GM03348 (cell line): ENCODE measurements at regions not wholly inside any gene's neighbourhood (a gene's known extent, or its start where the extent isn't known, plus 50 kb on each side); places are given as distances from the start of the nearest gene placed in this dataset.
"Not testable (repeated sequence)": the region's sequence is repeated elsewhere in the genome, so short reads cannot be mapped to it uniquely, and the experiment has no call there.

Experiments
- DNase-seq: peaks from one replicate; pipeline ENCODE4 v3.0.0; 2012; ENCODE audit warnings: low spot score

DNA sequence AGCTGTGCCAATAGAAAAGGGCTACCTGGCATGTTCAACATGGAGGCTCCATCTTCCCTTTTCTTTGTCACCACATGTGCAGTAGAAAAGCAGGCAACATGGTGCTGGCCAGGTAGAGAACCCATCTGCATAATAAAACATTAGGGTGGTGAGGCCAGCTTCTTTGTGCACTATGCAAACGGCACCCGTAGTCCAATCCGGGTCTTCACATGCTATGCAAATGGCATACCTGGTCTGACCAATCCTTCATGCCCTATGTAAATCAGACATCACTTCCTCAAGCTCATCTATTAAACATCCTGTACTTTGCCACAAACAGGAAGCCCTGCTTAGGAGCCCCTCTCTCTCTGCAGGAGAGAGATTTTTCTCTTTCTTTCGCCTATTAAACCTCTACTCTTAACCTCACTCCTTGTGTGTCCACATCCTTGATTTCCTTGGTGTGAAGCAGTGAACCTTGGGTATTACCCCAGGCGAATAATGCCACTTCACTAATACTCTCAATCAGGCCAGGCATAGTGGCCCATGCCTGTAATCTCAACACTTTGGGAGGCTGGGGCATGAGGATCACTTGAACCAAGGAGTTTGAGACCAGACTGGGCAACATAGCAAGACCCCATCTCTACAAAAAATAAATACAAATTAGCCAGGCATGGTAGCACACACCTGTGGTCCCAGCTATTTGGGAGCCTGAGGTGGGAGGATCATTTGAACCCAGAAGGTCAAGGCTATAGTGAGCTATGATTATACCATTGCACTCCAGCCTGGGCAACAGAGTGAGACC lies 111.3 kb upstream of the MRI1 start:
- no peak for DNase-seq

DNA sequence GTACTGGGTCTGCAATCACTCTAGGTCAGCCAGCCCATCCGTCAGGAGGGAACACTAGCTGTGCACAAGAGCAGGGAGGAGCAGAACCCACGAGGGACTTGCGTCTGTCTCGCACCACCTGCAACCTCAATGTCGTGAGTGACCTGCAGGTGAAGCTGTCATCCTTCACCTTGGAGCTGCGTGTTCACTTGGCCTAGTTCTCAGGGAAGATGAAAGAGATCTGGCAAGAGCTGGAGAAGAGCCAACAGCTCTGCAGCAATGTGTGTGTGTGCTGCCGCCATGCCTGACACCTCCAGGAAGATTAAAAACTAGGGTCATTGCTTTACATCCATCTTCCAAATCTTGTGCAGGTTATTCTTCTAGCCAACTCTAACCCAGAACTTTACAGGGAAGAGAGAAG lies 117.6 kb upstream of the MRI1 start:
- no peak for DNase-seq

DNA sequence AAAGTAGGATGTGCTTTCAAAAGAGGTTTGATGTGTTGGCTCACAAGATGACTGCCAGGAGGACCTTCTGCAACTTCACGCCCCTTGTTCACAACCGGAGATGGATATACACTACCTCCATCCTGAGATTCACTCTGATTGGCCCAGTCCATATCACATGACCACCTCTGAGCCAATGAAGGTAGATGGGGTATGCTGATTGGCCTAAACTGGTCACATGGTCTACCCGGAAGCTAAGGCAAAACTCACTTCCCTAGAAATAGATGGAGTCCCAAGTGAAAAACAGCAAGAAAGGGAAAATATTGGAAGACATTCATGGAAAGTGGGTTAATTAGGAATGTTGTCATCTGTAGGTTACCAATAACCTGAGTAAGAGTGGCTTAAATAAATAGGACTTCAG lies 119.7 kb upstream of the MRI1 start:
- DNase-seq, result no peak

DNA sequence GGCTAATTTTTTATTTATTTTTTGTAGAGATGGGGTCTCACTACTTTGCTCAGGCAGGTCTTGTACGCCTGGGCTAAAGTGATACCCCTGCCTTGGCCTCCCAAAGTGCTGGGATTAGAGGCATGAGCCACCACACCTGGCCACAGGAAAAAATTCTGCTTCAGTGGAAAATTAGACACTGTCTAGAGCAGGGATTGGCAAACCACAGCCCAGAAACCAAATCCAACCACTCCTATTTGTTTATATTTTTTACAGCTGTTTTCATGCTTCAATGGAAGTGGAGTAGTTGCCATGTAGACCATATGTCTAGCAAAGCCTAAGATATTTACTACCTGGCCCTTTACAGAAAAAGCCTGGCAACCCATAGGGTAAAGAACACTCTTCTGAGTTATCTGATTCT lies 123.7 kb upstream of the MRI1 start:
- DNase-seq, result no peak

DNA sequence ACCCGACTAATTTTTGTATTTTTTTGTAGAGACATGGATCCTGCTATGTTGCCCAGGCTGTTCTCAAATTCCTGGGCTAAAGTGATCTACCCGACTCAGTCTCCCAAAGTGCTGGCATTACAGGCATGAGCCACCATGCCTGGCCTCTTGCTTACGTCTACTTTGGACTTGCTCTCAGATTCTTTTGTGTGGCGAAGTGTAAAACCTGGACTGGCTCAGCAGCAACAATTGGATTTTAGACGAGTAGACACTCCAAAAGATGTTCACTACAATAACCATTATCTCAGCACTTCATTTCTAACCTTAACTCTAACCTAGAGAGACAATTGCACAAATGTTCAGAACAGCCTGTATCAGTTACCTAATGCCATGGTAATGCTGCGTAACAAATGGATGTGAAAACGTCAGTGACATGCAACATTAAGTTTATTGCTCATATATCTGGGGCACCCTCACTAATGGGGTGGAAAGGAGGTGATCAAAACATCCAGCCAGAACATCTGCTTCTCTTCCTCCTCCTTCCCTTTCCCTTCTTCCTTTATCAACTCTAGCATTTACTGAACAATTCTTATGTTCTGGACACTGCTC lies 124.9 kb upstream of the MRI1 start:
- DNase-seq, result no peak

DNA sequence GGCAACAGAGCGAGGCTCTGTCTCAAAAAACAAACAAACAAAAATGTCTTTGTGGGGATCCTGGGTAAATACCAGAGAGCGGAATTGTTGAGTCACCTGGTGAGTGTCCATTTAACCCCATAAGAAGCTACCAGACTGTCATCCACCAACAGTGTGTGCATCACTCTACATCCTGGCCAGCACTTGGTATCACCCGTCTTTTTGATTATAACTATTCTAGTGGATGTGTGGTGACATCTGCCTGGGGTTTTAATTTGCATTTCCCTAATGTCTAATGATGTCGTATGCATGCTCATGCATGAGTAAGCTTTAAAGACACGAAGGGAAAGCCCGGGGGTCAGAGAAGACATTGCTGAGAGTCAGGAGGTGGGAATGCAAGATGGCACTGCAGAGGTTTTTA lies 126.7 kb upstream of the MRI1 start:
- no peak for DNase-seq

DNA sequence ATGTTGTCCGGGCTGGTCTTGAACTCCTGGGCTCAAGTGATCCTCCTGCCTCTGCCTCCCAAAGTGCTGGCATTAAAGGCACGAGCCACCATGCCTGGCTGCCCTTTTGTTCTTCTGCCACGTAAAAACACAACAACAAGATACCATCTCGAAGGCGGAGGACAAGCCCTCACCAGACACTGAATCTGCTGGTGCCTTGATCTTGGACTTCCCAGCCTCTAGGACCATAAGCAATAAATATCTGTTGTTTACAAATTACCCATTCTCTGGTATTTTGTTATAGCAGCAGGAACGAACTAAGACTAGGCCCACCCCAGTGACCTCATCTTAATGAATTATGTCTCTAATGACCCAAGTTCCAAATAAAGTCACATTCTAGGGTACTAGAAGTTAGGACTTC lies 128.4 kb upstream of the CACNA1A start:
- DNase-seq, result no peak

DNA sequence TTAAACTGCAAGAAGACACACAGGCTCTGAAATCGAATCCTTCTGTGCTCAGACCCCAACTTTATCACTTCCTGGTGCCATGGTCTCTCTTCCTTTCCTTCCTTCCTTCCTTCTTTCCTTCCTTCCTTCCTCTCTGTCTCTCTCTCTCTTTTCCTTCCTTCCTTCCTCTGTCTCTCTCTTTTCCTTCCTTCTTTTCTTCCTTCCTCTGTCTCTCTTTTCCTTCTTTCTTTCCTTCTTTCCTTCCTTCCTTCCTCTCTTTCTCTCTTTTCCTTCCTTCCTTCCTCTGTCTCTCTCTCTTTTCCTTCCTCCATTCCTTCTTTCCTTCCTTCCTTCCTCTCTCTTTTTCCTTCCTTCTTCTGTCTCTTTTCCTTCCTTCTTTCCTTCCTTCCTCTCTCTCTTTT lies 127.2 kb upstream of the CACNA1A start:
- DNase-seq, result no peak

DNA sequence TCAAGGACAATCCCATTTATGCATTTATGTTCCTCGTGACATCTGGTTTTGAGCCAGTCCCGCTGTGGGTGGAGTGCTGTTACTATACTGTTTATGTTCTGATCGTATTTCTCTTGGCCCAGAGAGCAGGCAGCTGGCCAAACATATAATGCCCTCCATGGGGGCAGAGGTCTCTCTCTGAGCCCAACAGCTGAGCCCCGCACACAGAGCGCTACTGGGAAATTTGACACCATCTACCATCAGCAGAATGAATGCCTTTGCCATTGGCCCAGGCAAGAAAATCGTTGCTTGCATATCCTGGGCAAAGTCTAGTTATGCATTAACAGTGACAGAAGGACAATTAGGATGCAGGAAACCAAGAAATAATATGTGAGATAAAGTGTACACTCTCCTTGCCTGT lies 126.8 kb upstream of the CACNA1A start:
- DNase-seq, result no peak

DNA sequence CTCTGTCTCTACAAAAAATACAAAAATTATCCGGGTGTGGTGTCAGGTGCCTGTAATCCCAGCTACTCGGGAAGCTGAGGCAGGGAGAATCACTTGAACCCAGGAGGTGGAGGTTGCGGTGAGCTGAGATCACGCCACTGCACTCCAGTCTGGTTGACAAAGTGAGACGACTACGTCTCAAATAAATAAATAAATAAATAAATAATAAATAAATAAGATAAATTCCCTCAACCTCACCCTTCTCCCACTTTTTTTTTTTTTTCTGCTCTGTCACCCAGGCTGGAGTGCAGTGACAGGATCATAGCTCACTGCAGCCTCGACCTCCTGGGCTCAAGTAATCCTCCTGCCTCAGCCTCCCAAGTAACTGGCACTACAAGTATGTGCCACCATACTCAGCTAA lies 125.9 kb upstream of the CACNA1A start:
- DNase-seq, result not testable (repeated sequence)

DNA sequence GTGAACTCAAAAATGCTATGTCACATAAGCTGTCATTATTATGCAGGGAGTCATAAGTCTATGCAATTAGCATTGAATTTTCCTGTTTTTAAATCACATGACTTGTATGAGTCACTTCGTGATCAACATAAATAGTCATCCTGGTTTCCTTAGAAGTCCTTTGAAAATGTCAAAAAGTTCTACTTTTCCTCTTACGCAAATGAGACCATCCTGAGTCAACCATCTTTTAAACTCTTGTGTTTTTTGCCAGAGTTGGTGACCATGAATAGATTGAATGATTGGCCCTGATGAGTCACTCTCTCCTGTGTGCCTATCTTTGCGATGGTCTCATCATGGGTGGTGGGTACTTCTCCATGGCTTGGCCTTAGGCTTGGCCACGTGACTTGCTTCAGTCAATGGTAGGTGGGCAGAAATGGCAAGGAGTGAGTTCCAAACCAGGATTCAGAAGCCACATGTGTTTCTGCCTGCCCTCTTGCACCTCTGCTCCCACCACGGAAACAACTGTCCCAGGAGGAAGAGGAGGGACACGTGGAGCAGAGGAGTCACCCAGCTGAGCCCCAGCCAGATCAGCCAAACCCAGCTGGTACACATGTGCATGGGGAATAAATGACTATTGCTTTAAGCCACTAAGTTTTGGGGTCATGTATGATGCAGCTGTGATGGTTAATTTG lies 123.5 kb upstream of the CACNA1A start:
- no peak for DNase-seq

DNA sequence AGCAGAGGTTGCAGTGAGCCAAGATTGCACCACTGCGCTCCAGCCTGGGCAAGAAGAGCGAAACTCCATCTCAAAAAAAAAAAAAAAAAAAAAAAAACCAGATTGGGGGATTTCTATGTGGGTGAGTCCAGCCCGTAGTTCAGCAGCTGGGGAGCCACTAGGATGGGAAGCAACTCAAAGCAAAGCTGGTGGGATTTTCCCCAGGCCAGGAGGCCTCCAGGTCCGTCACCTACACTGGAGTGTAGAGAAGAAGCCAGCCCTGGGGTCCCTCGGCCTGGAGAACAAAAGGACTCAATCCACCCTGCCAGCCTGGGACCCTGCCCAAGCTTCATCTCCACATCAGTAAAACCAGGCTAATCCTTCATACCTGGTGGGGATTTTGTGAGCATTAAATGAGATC lies 121.3 kb upstream of the CACNA1A start:
- DNase-seq, result no peak

DNA sequence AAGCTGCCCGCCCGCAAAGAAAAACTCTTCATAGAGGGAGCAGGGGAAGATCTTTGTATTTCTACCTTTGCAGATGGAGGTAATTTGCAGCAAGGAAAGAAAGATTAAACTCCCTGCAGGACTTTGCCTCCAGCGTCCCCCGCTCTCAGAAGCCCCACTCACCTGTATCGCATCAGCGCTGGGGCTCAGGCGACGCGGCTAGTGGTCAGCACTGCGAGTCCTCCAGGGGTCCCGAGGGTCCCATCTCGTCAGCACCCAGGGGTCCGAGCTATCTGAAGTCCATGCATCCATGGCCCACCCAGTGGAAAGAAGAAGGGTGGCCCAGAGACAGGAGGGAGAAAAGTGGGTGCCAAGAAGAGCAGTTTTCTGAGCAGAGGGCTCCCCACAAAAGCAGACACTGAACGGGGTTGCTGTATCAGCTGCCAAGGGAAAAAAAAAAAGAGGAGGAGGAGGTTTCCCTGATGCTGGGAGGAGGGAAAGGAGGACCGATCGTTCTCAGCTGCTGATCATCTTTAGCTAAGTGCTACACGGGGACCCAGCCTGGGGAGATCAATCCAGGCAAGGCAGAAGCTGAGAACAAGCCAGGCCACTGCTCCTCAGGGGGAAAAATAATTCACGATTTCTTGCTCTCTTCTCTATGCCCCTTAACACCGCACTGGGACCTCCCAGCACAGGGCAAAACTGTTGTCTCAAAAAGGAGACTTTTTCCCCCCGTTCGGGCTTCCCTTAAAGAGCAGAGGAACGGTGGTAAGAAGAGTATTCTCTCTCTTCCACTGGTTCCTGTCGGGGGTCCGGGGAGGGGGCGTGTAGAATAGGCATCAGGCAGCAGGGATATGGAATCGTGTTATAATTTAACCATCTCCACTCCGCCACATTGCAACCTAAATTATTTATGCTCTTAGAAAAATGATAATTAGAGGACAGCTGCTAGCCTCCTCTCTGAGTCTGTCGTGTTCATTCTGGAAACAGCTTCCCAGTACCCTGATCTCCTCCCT lies 117.7 kb upstream of the CACNA1A start:
- no peak for DNase-seq

DNA sequence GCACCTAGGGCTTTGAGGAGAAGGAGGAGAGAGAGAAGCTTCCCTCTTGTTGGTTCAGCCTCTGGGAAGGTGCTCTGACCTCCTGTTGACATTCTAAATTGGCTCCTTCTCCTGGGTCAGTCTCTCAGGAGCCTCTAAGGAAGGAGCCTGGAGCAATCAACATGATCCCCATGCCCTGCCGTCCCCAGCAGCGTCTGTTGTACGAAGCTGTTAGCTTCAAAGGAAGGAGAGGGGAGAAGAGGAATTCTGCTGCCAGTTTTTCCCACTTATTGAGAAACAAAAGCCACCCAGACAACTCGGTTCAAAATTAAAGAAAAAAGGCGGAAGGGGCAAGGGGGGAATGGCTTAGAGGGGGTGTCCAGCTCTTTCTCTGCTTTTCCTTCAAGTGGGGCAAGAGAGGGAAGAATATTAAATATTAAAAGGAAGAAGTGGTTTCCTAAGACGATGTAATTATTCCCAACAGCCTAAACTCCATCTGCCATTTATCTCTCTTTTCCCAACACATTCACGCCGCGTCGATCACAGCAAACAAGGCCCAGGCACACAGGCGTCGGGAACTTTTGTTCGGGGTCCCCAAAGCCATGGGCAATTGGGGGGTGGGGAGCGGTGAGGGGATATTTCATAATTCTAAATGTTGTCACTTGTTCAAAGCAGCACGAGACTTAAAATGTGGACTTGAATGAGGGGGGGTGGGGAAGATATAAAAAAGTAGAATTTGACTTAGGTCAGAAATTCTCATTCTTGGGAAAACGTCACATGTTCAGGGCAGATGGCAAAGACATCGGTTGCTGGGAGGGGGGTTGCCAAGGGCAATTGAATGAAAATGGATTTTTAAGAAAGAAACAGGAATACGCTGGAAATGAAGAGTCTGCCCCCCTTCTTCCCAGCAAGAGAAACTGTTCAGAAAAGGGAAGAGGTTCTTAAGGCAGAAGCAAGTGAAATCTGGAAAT lies 116.8 kb upstream of the CACNA1A start:
- no peak for DNase-seq

DNA sequence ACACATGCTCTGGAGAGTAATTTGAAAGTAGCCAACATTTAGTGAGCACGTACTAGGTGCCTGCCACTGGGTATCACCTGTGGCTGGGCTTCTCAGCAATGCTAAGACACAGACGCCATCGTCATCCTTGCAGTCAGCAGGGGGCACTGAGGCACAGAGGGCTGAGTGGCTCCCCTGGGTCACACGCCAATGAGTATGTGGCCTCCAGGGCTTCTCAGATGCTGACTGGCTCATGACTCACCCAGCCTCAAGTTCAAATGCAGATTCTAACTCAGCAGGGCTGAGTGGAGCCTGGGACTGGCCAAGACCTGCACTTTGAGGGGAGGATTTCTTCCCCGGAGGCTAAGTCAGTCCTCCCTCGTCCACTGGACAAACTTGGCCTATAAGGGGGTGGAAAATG lies 115.1 kb upstream of the CACNA1A start:
- peak; percentile 88 for DNase-seq

DNA sequence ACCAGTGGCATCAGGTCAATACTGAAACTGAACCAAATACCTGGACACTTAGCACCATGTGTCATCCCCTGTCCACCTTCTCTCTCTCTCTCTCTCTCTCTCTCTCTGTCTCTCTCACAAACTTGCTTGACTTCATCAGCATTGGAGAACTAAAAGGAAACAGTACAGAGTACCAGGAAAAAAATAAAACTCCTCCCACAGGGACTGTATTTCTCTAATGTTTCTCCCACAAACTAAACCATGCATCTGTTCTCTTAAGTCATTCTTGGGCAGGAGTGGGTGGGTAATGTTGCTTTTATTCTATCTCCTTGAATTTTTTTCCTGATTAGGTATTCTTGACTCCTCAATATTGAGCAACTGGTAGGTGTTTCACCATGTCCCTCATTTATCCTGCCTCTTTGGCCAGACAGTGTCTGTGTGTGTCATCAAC lies 112.9 kb upstream of the CACNA1A start:
- peak; percentile 40 for DNase-seq

DNA sequence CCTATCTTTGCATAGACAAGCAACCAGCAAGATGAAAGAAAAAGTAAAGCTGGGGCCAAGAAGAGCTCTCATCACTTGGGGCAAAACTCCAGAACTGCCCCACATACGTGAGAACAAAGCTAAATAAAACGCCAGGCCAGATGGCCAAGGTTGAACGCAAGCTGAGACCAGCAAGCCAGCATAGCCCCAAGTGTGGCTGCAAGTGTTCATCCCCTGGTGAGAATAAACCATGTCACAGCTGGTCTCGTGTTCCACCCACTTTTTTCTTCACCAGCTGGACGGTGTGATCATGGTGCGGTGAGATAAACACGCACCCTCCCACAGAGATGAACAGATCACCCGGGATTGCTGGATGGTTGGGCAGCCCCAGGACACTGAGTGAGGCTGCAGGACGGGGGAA lies 109.6 kb upstream of the CACNA1A start:
- DNase-seq, result no peak

DNA sequence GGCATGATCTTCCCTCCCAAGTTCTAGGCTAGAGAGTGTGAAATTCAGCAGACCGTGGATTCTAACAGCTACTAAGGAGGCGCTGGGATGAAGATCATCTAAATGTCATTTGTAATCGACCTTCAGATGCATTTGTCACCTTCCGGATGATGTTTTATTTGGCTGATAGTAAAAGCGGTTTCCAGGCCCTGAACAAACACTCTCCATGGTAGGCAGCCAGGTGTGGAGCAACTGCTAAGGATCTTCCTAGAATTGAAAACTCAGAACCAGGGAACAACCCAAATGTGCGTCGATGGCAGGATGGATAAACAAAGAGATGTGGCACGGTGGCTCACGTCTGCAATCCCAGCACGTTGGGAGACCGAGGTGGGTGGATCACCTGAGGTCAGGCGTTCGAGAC lies 107.2 kb upstream of the CACNA1A start:
- no peak for DNase-seq

DNA sequence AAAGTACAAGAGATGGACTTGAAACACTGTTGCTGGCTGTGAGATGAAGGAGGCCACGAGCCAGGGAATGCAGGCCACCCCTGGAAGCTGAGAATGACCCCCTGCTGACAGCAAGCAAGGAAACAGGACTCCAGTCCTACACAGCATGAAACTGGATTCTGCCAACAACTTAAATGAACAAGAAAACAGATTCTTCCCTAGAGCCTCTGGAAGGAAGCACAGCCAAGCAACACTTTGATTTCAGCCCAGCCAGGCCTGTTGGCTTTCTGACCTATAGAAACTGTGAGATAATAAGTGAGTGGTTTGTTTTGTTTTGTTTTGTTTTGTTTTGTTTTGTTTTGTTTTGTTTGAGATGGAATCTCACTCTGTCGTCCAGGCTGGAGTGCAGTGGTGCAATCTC lies 105.3 kb upstream of the CACNA1A start:
- no peak for DNase-seq

DNA sequence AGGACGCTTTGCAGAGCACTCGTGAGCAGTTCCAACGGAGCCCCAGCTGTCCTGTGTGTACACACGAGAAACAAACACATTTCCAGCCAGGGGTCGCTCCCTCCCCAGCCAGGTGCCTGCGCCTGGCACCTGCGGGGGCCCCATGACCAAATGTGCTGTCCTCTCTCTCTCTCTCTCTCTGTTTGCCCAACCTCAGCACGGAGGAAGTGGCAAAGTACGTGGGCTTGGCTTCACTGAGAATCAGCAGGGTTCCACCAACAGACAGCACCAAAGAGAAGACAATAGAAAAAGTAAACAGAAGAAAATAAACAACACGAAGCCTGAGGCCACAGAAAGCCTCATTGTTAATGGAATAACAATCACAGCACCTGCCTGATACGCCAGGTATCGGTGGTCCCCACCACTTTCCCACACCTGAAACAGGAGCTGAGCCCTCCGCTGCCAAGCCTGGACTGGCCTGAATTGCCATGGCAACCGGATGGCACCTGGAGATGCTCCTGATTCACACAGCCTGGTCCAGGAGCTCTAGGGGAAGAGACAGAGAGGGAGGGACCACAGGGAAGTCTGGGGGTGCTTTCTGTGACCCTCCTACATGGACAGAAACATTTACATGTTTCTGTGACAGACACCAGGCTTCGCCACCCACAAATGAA lies 103.9 kb upstream of the CACNA1A start:
- DNase-seq, result no peak

DNA sequence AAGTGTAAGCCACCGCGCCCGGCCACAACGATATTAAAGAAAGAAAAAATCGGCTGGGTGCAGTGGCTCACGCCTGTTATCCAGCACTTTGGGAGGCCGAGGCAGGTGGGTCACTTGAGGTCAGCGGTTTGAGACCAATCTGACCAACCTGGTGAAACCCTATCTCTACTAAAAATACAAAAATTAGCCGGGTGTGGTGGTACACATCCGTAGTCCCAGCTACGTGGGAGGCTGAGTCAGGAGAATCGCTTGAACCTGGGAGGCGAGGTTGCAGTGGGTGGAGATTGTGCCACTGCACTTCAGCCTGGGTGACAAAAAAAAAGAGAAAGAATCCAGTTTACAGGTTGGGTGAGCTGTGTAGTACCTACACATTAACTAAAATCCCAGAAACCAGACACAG lies 99.9 kb upstream of the CACNA1A start:
- DNase-seq, result no peak
